GM12892 (cell line): ENCODE measurements at regions not wholly inside any gene's neighbourhood (a gene's known extent, or its start where the extent isn't known, plus 50 kb on each side); places are given as distances from the start of the nearest gene placed in this dataset.

Experiments used
- DNase-seq: peaks from one replicate; pipeline ENCODE4 v3.0.0; 2011; ENCODE audit not compliant: insufficient read length
- FAIRE-seq: peaks from 2 replicates; lab custom pipeline; 2011; peaks lifted over from hg19 to GRCh38; lab: Jason Lieb, UNC
- POLR2A ChIP-seq: IDR thresholded peaks from 2 replicates; pipeline ENCODE4 v1.6.1; 2011; ENCODE audit warnings: low read depth, low read length, control low read depth
- POLR2AphosphoS5 ChIP-seq: IDR thresholded peaks from 2 replicates; pipeline ENCODE4 v1.6.1; 2011; ENCODE audit warnings: low read depth, low read length, control low read depth
- TAF1 ChIP-seq: IDR thresholded peaks from 2 replicates; pipeline ENCODE4 v1.6.1; 2011; ENCODE audit warnings: low read depth, mild to moderate bottlenecking, control low read depth, low read length, borderline replicate concordance

DNA sequence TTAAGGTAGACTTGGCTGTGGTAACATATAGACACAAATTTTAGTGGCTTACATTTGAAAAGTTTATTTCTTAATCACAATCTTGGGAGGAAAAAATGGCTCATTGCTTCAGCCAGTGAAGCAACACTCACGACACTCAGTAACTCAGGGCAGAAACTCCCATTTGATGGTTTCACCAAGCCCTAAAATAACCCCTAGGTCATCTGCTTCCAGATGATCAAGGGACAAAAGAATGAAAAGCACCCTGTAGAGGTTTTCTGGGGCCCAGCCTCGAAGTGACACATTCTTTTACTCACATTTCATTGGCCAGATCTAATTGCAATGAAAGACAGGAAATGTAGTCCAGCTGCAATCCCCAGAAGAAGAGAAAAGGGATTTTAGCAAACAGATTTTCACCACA lies 275.9 kb downstream of the TMX3 start:
- TF ChIP-seq POLR2A (no peak), POLR2AphosphoS5 (no peak), TAF1 (no peak)
- FAIRE-seq, result no peak
- DNase-seq, result no peak

DNA sequence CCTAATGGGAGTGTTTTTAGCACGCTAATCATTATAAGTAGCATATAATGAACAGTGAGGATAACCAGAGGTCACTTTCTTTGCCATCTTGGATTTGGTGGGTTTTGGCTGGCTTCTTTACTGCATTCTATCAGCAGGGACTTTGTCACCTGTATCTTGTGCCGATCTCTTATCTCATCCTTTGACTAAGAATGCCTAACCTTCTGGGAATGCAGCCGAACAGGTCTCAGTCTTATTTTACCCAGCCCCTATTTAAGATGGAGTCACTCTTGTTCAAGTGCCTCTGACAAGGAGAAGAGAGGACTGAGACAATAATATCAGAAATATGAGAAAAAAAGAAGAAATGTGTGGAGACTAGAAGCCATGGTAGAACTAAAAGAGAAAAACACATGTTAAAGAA lies 276.4 kb downstream of the TMX3 start:
- FAIRE-seq (no peak), DNase-seq (no peak)
- TF ChIP-seq POLR2AphosphoS5, result no peak
- no peak for TF ChIP-seq POLR2A
- no peak for TF ChIP-seq TAF1

- no peak for TF ChIP-seq POLR2AphosphoS5
- no peak for TF ChIP-seq POLR2A
- TF ChIP-seq TAF1, result no peak
- DNase-seq, result no peak
- no peak for FAIRE-seq
Observed at GRCh38 chr18:68436485-68436884, 278.4 kb downstream of the TMX3 start.

DNA sequence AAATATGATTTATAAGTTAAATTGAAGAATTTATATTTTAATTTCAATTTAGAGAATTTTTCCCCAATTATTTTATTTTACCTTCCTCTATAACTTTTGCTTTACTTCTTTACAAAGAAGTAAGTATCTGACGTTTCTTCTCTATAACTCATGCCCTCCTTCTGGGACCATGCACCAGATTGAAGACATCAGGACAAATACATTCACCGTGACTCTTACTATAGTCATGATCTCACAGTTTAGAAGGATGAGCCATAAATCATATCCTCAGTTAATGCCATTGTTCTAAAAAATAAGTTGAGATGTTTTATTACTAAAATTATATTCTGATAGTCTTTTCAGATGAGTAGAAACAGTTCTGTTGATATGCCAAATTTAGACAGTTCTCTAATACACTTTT lies 279.3 kb downstream of the TMX3 start:
- TF ChIP-seq POLR2AphosphoS5 (no peak), TAF1 (no peak), POLR2A (no peak)
- DNase-seq, result no peak
- no peak for FAIRE-seq

GRCh38 chr18:68431922-68432198 lies 283.0 kb downstream of the TMX3 start:
- no peak for TF ChIP-seq POLR2AphosphoS5
- no peak for TF ChIP-seq TAF1
- TF ChIP-seq POLR2A, result no peak
- no peak for DNase-seq
- FAIRE-seq, result no peak

- no peak for DNase-seq
- FAIRE-seq, result no peak
- TF ChIP-seq POLR2AphosphoS5, result no peak
- TF ChIP-seq POLR2A, result no peak
- TF ChIP-seq TAF1, result no peak
Observed at GRCh38 chr18:68431111-68431921, 283.6 kb downstream of the TMX3 start.

DNA sequence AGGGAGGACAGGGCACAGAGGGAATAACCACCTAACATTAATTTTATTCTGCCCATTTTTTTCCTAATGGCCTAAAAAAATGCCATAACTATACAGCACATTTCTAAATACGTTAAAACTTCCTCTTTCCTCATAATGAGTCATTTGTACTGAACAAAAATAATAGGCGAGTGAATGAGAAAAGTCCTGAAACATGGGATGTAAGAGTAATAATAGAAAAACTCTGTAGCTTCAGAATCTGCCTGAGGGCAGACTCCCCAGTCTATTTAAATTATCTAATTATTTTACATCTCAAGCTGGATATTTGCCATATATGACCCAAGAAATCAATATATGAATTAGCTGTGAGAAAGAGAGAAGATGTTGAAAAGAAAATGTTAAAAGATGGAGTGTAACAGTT lies 285.1 kb downstream of the TMX3 start:
- TF ChIP-seq POLR2A (no peak), POLR2AphosphoS5 (no peak), TAF1 (no peak)
- DNase-seq (no peak), FAIRE-seq (no peak)

- no peak for DNase-seq
- FAIRE-seq, result no peak
- TF ChIP-seq TAF1 (no peak), POLR2AphosphoS5 (no peak)
Observed at GRCh38 chr18:68429111-68429510, 285.8 kb downstream of the TMX3 start.

GRCh38 chr18:68428661-68429060 lies 286.2 kb downstream of the TMX3 start:
- DNase-seq (no peak), FAIRE-seq (no peak)
- TF ChIP-seq POLR2A, result no peak
- TF ChIP-seq POLR2AphosphoS5, result no peak
- no peak for TF ChIP-seq TAF1

DNA sequence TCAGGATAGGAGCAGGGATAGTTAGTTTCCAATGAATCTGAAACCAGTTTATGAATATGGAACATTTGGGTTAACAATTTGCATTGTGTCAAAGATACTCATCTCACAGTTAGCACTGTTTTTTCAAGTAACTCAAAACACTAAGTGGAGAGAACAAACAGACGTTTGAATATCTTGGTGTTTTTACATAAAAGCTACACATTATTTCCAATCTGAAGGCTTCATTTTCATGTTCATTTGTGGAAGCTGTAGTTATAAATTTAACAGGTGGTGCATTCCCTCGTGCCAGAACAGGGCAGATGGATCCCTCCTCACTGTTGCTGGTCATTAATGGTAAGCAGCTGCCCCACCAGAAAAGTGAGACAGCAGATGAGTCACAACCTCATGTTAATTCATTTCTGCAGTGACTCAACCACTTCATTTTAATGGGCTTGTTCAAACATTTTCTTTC lies 286.9 kb downstream of the TMX3 start:
- TF ChIP-seq POLR2AphosphoS5 (no peak), TAF1 (no peak), POLR2A (no peak)
- no peak for FAIRE-seq
- DNase-seq, result no peak

DNA sequence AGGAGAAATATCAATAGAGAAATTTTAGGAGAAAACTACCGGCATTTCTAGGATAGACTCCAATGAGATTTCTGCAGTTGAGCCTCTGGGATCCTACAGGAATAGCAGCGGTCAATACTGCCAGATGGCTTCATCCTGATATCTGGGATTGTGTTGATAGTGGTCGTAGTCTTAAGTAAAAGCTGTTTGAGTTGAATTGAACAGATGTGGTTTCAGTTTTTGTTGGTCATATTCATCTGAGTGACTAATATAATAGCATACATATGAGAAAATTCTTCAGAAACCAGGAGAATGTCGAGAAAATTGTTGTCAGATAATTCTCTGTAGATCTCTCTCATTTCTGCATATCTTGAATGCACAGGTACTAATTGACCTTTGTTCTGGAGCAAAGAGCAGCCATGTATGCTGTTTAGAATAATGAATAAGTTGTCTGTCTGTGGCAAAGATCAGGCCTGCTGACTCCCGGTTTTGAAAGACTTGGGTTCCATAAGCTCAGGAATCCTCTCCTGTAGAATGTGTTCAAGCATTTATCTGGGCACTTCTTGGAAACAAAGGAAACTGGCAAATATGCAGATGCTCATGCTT lies 288.1 kb downstream of the TMX3 start:
- TF ChIP-seq TAF1 (no peak), POLR2AphosphoS5 (no peak), POLR2A (no peak)
- FAIRE-seq (no peak), DNase-seq (no peak)

- FAIRE-seq (no peak), DNase-seq (no peak)
Observed at GRCh38 chr18:68418881-68419280, 296.0 kb downstream of the TMX3 start.

GRCh38 chr18:68418226-68418868 lies 296.6 kb downstream of the TMX3 start:
- DNase-seq (no peak), FAIRE-seq (no peak)

More at GRCh38 chr18:68418881-68419280, 296.0 kb downstream of the TMX3 start:
- TF ChIP-seq POLR2A (no peak), TAF1 (no peak), POLR2AphosphoS5 (no peak)

More at GRCh38 chr18:68418226-68418868, 296.6 kb downstream of the TMX3 start:
- no peak for TF ChIP-seq POLR2AphosphoS5
- TF ChIP-seq POLR2A, result no peak
- TF ChIP-seq TAF1, result no peak
